ENCODE measurements at regions not wholly inside any gene's neighbourhood (a gene's known extent, or its start where the extent isn't known, plus 50 kb on each side); places are given as distances from the start of the nearest gene placed in this dataset.
"Not testable (repeated sequence)": the region's sequence is repeated elsewhere in the genome, so short reads cannot be mapped to it uniquely, and the experiment has no call there.

DNA sequence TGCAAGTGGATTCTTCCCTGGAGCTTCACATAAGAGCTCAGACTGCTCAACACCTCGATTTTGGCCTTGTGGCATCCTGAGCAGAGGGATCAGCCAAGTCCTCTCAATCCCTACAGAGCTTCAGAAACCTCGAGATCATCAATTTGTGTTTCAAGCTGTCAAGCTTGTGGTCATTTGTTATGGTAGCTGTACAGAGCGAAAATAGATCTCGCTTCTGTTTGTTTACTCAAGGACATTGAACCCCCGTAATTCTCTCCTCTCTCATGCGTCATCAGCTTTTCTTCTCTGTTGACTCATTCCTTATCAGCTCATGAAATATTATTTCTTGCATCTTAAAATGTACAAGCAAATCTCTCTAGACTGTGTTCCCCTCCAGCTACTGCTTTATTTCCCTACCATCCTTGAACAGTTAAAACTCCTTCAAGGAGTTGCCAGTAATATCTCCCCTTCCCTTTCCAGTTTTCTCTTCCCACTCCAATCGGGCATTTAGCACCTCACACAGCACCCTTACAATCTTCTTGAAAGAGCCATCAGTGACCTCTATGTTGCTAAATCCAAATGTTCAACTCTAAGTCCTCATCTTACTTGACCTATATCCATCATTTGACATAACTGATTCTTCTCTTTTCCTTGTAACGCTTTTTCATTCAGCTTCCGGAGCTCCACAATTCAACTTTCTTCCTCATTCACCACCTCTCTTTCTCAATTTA is 106.2 kb upstream of the FAT1 start:
- H3K27ac ChIP-seq = no peak overlapping the region
- no peaks in the 10 kb centered on the region for H3K27me3 ChIP-seq
- H3K9me3 ChIP-seq = no peaks in the 10 kb centered on the region
- no peak for DNase-seq (ENCODE audit: low spot score in 2 of 2)
- no peak overlapping the region for H3K4me3 ChIP-seq
- WGBS = 71% methylated on average over 9 of the region's 9 CpGs
- no peaks in the 10 kb centered on the region for H3K4me1 ChIP-seq
- TF ChIP-seq POLR2A (IDR thresholded peaks at IDR 0.05) (no peak), EP300 (IDR thresholded peaks at IDR 0.05) (no peak), POLR2AphosphoS5 (IDR thresholded peaks at IDR 0.05) (no peak)
- TF ChIP-seq, protein P1, sequence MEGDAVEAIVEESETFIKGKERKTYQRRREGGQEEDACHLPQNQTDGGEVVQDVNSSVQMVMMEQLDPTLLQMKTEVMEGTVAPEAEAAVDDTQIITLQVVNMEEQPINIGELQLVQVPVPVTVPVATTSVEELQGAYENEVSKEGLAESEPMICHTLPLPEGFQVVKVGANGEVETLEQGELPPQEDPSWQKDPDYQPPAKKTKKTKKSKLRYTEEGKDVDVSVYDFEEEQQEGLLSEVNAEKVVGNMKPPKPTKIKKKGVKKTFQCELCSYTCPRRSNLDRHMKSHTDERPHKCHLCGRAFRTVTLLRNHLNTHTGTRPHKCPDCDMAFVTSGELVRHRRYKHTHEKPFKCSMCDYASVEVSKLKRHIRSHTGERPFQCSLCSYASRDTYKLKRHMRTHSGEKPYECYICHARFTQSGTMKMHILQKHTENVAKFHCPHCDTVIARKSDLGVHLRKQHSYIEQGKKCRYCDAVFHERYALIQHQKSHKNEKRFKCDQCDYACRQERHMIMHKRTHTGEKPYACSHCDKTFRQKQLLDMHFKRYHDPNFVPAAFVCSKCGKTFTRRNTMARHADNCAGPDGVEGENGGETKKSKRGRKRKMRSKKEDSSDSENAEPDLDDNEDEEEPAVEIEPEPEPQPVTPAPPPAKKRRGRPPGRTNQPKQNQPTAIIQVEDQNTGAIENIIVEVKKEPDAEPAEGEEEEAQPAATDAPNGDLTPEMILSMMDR (IDR thresholded peaks at IDR 0.05) = no peak
- no peaks in the 10 kb centered on the region for H3K36me3 ChIP-seq

DNA sequence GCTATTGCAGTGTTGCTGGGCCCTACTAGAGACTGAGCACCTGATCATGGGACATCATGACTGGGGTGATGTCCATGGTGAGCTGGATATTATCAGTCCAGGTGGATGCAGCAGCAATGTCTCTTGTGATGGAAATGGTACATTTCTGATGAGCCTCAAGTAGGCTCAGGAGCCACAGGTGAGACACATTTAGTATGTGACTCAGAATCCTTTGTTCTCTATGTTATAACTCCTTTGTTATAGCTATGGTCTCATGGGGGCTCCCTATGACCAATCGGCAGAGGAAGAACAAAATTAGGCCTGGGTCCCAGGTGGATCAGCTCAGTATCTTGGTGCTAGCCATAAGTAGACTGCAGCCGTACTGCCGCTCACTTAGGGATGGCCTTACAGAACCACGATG is 107.9 kb upstream of the FAT1 start:
- Histone ChIP-seq H3K4me3 (no peak overlapping the region), H3K27ac (no peak overlapping the region), H3K27me3 (no peaks in the 10 kb centered on the region), H3K9me3 (no peaks in the 10 kb centered on the region), H3K36me3 (no peaks in the 10 kb centered on the region), H3K4me1 (no peaks in the 10 kb centered on the region)
- DNase-seq (ENCODE audit: low spot score in 2 of 2) = no peak
- 94% methylated on average over 4 of the region's 4 CpGs for WGBS
- no peak for TF ChIP-seq POLR2AphosphoS5 (IDR thresholded peaks at IDR 0.05)
- TF ChIP-seq, protein P1 (IDR thresholded peaks at IDR 0.05) = no peak
- no peak for TF ChIP-seq EP300 (IDR thresholded peaks at IDR 0.05)
- TF ChIP-seq POLR2A (IDR thresholded peaks at IDR 0.05) = no peak

DNA sequence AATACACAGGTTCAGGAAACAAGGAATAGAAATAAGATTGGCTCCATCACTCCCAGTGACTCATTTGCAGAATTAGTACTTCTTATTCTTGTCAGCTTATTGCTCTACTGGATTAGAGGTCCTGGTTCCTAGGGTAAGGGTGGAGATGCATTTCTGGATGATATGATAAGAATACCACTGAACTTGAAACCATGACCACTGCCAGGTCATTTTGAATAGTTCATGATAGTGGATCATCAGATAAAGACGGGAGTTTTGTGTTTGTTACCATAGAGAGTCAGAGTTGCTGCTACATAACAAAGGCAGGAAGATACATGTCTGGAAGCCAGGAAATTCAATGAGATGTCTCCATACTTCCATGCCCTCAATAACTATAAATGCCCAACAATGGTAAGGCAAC is 109.2 kb upstream of the FAT1 start:
- Histone ChIP-seq H3K27me3 (no peaks in the 10 kb centered on the region), H3K9me3 (no peaks in the 10 kb centered on the region), H3K27ac (no peak overlapping the region), H3K4me1 (no peaks in the 10 kb centered on the region), H3K4me3 (no peak overlapping the region), H3K36me3 (no peaks in the 10 kb centered on the region)
- 19% methylated on average over 1 of the region's 1 CpG for WGBS
- DNase-seq (ENCODE audit: low spot score in 2 of 2) = no peak
- TF ChIP-seq, protein P1 (IDR thresholded peaks at IDR 0.05) = no peak
- TF ChIP-seq POLR2AphosphoS5 (IDR thresholded peaks at IDR 0.05) = no peak
- no peak for TF ChIP-seq POLR2A (IDR thresholded peaks at IDR 0.05)
- no peak for TF ChIP-seq EP300 (IDR thresholded peaks at IDR 0.05)

DNA sequence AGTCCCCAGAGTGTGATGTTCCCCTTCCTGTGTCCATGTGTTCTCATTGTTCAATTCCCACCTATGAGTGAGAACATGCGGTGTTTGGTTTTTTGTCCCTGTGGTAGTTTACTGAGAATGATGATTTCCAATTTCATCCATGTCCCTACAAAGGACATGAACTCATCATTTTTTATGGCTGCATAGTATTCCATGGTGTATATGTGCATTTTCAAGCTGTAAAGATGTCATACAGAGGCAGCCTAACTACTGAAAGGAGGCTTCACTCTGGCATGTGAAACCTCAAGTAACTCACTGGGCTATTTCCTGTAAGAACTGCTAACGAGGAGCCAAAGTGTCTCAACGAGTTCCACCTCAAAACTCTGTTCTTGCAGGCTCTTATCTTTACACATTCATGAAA is 113.8 kb upstream of the FAT1 start:
- H3K36me3 ChIP-seq; DNase-seq (ENCODE audit: low spot score in 2 of 2); H3K4me1 ChIP-seq; H3K9me3 ChIP-seq; H3K27ac ChIP-seq; H3K27me3 ChIP-seq; H3K4me3 ChIP-seq: not testable (repeated sequence)
- 89% methylated on average over 3 of the region's 3 CpGs for WGBS

DNA sequence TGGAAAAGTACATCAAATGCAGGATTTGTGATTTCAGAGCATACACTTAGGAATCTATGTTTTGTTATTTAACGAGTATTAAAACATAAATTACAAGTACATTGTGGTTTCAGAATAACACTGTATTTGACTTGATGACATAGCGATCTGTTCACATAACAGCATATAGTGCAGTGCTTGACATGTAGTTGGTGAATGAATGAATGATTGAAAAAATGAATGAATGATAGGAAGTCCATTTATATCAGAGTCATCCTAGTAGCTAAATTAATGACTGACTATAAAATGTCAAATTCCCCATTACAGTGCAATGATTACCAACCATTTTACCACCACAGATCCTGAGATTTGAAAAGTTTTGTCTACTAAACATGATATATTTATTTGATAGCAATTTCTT is 114.6 kb upstream of the FAT1 start:
- no peak for TF ChIP-seq POLR2A (IDR thresholded peaks at IDR 0.05)
- no peak for TF ChIP-seq POLR2AphosphoS5 (IDR thresholded peaks at IDR 0.05)
- TF ChIP-seq, protein P1 (IDR thresholded peaks at IDR 0.05) = no peak
- no peak for TF ChIP-seq EP300 (IDR thresholded peaks at IDR 0.05)
- Histone ChIP-seq H3K4me3 (no peak overlapping the region), H3K36me3 (no peaks in the 10 kb centered on the region), H3K9me3 (no peaks in the 10 kb centered on the region), H3K27ac (no peak overlapping the region), H3K27me3 (no peaks in the 10 kb centered on the region), H3K4me1 (peaks cover 6% of the 10 kb centered on the region)
- WGBS = 90% methylated on average over 2 of the region's 2 CpGs
- no peak for DNase-seq (ENCODE audit: low spot score in 2 of 2)
